Astrocyte of the spinal cord (primary cell): ENCODE measurements at regions not wholly inside any gene's neighbourhood (a gene's known extent, or its start where the extent isn't known, plus 50 kb on each side); places are given as distances from the start of the nearest gene placed in this dataset.
A peak's percentile ranks its signal among the peaks of the same experiment; 100 is the strongest.

Experiments used
- DNase-seq: peaks from one replicate; pipeline ENCODE4 v3.0.0; 2011; ENCODE audit warnings: low read depth, low spot score
- H3K4me3 ChIP-seq: 2 replicates; pipeline ENCODE4 v1.5.1; 2011; ENCODE audit warnings: low read depth, mild to moderate bottlenecking, low read length, moderate library complexity
- in situ Hi-C: cut with HindIII; loops from 2 replicates; pipeline ENCODE4 v1.10.0; 2017; ENCODE audit warnings: low sequenced_read_pairs
- TF ChIP-seq, protein P1 (sequence below): IDR thresholded peaks from 2 replicates; pipeline ENCODE4 v1.5.1; 2012; ENCODE audit warnings: low read depth, mild to moderate bottlenecking, low read length, inconsistent platforms

DNA sequence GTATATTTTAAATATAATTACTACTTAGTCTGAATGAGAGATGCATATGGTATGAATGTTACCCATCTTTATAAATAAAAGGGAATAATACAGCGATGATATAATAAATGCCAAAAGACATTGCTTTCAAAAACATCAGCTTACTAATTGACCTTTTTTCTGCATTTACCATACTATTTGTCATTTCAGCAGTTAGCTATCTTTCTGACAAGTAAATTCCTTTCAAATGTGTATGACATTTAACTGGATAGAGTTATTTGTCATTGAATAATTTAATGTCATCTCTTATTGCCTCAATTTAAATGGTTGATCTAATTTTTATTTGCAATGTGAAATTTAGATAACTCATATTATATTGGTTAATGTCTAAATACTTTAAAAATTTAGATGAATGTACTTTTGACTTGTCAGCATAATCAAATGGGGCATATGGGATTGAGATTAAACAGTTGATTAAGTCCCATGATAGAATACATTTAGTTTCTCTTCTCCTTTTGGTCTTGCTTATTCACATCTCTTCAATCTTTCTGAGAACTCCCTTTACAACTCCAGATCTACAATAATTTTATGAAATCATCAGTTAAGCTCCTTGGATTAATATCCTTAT, 350.9 kb downstream of the PCDH18 start:
- in situ Hi-C loops, result no loop called here
- DNase-seq, result no peak
- H3K4me3 ChIP-seq, result no peak overlapping the region
- TF ChIP-seq, protein P1, sequence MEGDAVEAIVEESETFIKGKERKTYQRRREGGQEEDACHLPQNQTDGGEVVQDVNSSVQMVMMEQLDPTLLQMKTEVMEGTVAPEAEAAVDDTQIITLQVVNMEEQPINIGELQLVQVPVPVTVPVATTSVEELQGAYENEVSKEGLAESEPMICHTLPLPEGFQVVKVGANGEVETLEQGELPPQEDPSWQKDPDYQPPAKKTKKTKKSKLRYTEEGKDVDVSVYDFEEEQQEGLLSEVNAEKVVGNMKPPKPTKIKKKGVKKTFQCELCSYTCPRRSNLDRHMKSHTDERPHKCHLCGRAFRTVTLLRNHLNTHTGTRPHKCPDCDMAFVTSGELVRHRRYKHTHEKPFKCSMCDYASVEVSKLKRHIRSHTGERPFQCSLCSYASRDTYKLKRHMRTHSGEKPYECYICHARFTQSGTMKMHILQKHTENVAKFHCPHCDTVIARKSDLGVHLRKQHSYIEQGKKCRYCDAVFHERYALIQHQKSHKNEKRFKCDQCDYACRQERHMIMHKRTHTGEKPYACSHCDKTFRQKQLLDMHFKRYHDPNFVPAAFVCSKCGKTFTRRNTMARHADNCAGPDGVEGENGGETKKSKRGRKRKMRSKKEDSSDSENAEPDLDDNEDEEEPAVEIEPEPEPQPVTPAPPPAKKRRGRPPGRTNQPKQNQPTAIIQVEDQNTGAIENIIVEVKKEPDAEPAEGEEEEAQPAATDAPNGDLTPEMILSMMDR, result no peak

DNA sequence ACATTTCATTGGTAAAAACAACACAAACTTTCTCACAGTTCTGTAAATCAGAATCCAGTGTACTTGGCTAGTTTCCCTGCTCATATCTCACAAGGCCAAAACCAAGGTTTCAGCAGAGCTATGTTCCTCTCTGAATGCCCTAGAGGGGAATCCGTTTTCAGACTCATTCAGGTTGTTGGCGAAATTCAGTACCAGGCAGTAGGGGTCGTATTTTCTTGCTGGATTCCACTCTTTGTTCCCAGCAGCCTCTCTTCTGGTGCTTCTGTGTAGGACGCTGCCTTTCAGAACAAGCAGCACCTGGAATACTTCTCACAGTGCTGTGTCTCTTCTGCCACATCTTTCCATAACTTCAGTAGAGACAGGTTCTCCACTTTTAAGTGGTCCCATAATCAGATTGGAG, 351.9 kb downstream of the PCDH18 start:
- in situ Hi-C loops, result no loop called here
- TF ChIP-seq, protein P1, result no peak
- no peak for DNase-seq

DNA sequence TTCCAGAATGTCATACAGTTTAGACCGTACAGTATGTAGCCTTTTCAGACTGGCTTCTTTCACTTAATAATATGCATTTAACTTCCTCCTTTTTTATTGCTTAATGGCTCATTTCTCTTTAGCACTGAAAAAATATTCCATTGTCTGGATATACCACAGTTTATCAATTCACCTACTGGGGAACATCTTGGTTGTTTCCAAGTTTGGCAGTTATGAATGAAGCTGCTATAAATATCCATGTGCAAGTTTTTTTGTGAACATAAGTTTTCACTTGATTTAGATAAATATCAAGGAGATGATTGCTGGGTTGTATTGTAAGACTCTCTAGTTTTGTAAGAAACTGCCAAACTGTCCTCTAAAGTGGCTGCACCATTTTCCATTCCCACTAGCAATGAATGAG, 375.5 kb downstream of the PCDH18 start:
- TF ChIP-seq, protein P1, result no peak
- H3K4me3 ChIP-seq, result no peak overlapping the region
- in situ Hi-C loops, result no loop called here
- no peak for DNase-seq

More for the DNA sequence above, 351.9 kb downstream of the PCDH18 start:
- H3K4me3 ChIP-seq, result no peak overlapping the region

DNA sequence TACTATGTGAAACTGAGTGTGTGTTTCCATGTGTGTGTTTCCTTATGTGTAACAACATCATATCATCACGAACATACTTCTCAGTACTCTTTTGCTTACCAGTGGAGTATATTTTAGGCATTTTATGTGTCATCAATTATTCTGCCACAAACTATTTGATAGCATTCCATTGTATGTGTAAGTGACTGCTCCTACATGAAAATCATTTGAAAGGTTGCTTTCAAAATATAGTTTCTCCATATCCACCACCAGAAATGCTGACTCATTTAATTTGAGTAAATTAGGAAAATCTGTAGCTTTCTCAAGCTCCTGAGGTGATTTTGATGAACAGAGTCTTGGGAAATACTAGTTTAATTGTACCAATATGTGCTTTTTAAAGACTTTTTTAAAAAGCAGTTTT, 376.2 kb downstream of the PCDH18 start:
- no peak overlapping the region for H3K4me3 ChIP-seq
- TF ChIP-seq, protein P1, result no peak
- in situ Hi-C loops, result no loop called here
- peak; percentile 43 for DNase-seq

DNA sequence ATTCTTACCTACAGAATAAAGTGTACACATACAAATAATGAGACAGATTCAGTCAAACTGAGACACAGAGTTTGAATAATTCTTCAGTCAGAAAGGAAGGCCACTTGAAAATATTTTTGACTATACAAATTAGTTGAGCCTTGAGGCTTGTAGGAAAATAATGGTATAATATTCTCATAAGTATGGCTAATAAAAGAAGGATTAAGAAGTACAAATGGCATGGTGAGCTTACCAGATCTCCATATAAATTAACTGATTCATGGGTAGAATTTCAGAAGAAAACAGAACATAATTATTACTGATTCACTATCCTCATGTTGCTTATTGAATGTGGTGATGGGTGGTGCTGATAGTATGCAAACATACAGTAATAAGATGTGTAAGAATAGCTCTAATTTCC, 401.1 kb downstream of the PCDH18 start:
- H3K4me3 ChIP-seq, result no peak overlapping the region
- in situ Hi-C loops, result no loop called here
- DNase-seq, result no peak
- TF ChIP-seq, protein P1, result no peak

DNA sequence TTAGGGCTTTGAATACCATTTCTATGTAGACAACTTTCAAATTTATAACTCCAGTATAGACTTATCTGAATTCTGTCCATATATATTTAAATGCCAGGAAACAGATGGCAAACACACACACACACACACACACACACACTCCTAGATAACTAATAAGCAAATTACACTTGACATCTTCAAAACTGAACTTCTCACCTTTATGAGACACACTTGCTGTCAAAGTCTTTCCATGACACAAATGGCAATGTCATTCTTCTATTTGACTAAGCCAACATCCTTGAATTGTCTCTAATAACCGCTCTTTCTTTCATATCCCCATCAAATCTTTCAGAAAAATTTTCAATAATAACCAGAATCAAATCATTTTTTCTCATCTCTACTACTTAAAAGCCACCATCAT, 402.4 kb downstream of the PCDH18 start:
- in situ Hi-C loops, result no loop called here
- no peak overlapping the region for H3K4me3 ChIP-seq
- DNase-seq, result no peak
- TF ChIP-seq, protein P1, result no peak
